ENCODE measurements at regions not wholly inside any gene's neighbourhood (a gene's known extent, or its start where the extent isn't known, plus 50 kb on each side); places are given as distances from the start of the nearest gene placed in this dataset.

DNA sequence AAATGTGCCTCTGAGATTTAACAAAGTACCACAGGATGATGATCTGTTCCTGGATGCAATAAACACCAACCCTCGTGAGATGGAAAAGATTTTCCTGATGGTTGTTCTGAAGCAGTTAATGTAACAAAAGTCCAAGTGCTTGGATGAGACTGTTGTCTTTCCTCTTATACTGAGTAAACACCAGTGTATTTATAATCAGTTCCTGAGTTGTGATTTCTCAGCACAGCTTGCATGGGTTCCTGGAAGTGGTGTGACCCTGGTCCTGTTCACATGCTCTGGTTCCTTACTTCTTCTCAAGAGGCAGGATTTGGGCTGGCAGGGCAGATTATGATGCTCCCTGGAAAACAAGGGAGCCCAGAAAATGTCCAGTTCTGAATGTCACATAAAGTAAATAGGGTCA, 208.2 kb upstream of the USP24 start (continued):
- TF ChIP-seq CHD1 (IDR thresholded peaks at IDR 0.05; ENCODE audit: low read depth, low read length), result no peak
- TF ChIP-seq, protein P1, sequence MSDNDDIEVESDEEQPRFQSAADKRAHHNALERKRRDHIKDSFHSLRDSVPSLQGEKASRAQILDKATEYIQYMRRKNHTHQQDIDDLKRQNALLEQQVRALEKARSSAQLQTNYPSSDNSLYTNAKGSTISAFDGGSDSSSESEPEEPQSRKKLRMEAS (IDR thresholded peaks at IDR 0.05), result no peak
- no peak for TF ChIP-seq KDM1A (IDR thresholded peaks at IDR 0.05; ENCODE audit: borderline replicate concordance, low read length)
